Ovary (tissue), 3 donors: ENCODE measurements at regions not wholly inside any gene's neighbourhood (a gene's known extent, or its start where the extent isn't known, plus 50 kb on each side); places are given as distances from the start of the nearest gene placed in this dataset.

Source experiments
- CTCF ChIP-seq, 3 donors: fragments of 450-650 bp in 2 of 3; fragments of 200-600 bp in 1 of 3; IDR thresholded peaks; one replicate each; pipeline versions ENCODE4 v1.5.1 to v1.8.0; 2016 to 2022; ENCODE audit warnings: antibody characterized with exemption in 3 of 3, mild to moderate bottlenecking in 1 of 3
- EP300 ChIP-seq: sonication (generic); formaldehyde crosslinking; IDR thresholded peaks from one replicate; pipeline ENCODE4 v1.6.1; 2017; ENCODE audit warnings: antibody characterized with exemption
- POLR2A ChIP-seq: fragments of 450-650 bp; IDR thresholded peaks from one replicate; pipeline ENCODE4 v1.6.1; 2017; ENCODE audit warnings: antibody characterized with exemption, mild to moderate bottlenecking, moderate library complexity
- donor health status: DM: no; HTN: no; CAD: no.

GRCh38 chr1:223036479-223036845 is 106.6 kb downstream of the TLR5 start:
- TF ChIP-seq CTCF (IDR thresholded peaks at IDR 0.05): no peak
- TF ChIP-seq POLR2A: no peak
- TF ChIP-seq EP300: no peak
